NCI-H1417 (cell line): ENCODE measurements at regions not wholly inside any gene's neighbourhood (a gene's known extent, or its start where the extent isn't known, plus 50 kb on each side); places are given as distances from the start of the nearest gene placed in this dataset.
"Not testable (repeated sequence)": the region's sequence is repeated elsewhere in the genome, so short reads cannot be mapped to it uniquely, and the experiment has no call there.

Experiments
- DNase-seq, 3 experiments: peaks; one replicate each; lab custom pipeline; 2025; lab: John Stamatoyannopoulos, UW

DNA sequence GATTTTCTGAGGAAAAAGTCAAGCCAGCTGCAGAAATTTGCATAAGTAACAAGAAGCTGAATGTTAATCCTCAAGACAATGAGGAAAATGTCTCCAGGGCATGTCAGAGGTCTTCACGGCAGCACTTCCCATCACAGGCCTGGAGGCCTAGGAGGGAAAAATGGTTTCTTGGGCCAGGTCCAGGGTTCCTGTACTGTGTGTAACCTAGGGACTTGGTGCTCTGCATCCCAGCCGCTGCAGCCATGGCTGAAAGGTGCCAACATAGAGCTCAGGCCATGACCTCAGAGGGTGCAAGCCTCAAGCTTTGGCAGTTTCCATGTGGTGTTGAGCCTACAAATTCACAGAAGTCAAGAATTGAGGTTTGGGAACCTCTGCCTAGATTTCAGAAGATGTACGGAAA, 144.1 kb downstream of the AKR1D1 start:
- not testable (repeated sequence) for DNase-seq

DNA sequence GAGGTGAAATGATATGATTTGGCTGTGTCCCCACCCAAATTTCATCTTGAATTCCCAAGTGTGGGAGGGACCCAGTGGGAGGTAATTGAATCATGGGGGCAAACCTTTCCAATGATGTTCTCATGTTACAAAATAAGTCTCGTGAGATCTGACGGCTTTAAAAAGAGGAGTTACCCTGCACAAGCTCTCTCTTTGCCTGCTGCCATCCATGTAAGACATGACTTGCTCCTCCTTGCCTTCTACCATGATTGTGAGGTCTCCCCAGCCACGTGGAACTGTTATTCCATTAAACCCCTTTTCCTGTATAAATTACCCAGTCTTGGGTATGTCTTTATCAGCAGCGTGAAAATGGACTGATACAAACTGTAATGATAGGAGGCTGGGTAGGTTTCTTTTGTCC, 145.1 kb downstream of the AKR1D1 start:
- DNase-seq = not testable (repeated sequence)

DNA sequence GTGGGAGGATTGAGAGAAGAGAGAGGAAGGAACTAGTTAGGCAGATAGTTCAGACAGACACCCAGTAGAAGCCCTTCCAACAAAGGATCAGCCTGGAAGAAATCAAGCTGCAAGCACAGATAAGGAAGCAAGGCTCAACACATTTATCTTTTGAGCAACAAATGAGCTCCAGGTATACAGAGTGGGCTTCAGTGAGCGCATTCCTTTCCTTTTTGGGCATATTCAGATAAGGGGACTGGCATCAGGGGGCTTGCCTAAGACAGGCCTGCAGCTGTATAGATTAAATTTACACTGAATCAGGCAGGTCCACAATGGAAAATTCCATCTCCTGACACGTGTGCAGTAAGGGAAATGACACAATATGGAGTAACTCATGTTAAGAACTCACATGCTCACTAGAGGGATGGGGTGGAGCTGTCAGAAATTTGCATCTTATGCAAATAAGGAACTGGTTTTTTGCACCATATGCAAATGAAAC, 147.2 kb downstream of the AKR1D1 start:
- no peak for DNase-seq

DNA sequence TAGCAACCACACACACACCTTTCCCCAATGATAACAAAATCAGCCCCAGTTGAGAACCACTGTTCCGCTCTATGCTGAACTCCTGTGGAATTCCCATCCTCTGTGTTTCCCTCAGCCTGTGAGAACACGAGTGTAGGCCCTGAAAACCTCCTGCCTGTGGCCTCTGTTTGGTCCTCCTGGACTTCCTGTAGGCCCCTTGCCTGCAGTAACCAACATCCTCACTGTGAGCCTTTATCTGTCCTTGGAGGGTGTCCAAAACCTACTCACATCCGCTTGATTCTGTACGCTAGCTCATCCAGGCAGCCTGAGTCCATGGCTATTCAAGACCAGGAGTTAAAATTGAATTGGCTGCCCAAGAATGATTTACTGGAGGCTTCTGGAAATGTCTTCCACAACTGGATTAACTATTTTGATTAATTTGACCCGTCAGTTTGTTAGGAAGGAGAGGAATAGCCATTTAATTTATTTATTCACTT, 149.8 kb downstream of the AKR1D1 start:
- DNase-seq = no peak

DNA sequence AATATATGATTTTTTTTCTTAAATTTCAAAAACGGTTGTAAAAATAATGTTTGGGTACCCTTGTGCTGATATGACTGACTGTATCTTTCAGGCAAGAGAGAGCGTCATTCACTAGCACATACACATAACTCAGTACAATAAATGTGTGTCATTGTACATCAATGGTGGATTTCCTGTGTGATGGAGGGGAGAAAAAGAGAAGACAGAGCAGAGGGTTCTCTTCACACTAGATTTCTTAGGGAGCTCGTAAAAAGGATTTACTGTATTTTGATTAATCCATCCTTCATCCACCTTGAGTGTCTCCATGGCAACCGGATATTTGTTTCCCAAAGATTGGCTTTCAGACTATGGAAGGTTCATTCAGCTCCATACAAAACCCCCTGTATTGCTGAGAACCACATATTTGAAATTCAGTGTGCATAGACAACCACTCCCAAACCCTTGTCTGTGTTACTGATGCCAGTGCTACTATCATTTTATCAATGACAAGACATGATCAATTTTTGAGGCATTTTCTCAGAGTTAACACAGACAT, 150.6 kb downstream of the AKR1D1 start:
- peak in 1 of 3 experiments; percentile 17 for DNase-seq

DNA sequence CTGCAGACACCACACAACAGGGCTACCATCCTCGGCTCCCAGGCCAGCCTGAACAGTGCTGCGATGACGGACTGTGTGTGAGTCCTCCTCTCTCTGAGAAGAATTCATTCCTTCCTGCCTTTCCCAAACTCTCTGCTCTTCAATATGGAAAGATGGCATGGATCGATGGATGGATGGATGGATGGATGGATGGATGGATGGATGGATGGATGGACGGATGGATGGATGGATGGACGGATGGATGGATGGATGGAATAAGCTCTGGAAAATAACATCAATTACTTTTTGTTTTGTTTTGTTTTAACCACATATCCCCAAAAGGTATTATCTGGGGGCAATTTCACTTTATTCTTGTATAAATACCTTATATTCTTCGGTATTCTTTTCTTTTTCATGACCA, 151.9 kb downstream of the AKR1D1 start:
- DNase-seq = no peak

DNA sequence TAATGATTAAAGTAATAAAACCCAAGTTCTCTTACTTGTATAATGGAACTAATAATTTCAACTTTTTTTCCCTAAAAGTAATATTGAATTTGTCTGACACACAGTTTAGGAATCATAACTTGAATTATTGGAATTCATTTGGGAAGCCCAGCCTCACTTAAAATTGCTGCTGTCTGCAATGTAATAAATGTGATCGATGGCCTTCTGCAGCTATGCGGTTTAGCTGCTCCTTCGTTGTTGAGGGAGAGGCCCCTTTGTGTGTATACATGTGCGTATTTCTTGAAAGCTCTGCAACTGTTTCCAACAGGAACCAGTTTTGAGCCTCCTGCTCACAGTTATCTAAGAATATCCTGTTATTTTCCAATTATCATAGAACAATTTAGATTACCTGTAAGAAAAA, 152.5 kb downstream of the AKR1D1 start:
- DNase-seq = no peak

DNA sequence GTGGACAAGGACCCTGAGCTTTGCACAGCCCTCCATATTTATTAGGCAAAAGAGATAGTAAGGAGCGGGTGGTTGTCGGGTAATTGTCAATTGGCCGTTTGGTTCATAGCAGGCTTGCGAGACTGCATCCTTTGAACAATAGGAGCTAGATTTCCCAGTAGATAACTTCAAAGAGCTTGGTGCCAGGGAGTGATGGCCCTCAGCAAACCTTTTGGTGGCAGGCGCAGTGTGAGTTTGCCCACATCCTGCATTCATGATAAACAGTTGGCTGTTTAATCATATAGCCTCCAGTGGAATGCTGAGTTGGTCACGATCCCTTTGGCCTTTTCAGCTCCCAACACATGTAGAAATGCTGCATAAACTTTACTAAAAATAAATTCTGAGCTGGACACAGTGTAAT, 156.9 kb downstream of the AKR1D1 start:
- DNase-seq = no peak

DNA sequence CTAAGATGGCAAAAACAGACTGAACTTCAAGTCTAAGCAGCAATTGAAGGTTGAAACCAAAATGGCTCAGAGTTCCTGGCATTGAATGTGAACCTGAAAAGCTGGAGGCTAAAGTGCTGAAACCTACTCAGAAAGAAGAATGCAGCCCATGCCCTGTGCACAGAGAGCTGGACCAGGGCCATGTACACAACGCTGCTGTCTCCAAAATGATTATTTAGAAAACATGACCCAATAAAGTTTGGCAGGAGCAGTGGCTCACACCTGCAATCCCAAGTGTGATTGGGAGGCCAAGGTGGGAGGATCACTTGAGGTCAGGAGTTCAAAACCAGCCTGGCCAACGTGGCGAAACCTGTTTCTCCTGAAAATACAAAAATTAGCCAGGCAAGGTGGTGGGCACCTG, 158.9 kb downstream of the AKR1D1 start:
- DNase-seq = no peak

DNA sequence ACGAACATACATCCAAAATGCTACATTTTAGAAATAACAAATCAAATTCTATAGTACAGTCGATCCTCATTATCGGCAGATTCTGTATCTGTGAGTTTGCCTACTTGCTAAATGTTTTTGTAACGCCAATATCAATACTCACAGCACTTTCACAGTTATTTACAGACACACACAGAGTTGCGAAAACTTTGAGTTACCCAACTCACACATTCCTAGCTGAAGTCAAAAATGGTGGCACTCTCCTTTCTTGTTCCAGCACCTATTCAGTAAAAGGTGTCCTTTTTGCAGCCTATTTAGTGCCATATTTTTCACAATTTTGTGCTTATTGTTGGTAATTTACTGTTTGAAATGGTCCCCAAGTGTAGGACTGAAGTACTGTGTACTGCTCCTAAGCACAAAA, 161.7 kb downstream of the AKR1D1 start:
- DNase-seq = no peak

DNA sequence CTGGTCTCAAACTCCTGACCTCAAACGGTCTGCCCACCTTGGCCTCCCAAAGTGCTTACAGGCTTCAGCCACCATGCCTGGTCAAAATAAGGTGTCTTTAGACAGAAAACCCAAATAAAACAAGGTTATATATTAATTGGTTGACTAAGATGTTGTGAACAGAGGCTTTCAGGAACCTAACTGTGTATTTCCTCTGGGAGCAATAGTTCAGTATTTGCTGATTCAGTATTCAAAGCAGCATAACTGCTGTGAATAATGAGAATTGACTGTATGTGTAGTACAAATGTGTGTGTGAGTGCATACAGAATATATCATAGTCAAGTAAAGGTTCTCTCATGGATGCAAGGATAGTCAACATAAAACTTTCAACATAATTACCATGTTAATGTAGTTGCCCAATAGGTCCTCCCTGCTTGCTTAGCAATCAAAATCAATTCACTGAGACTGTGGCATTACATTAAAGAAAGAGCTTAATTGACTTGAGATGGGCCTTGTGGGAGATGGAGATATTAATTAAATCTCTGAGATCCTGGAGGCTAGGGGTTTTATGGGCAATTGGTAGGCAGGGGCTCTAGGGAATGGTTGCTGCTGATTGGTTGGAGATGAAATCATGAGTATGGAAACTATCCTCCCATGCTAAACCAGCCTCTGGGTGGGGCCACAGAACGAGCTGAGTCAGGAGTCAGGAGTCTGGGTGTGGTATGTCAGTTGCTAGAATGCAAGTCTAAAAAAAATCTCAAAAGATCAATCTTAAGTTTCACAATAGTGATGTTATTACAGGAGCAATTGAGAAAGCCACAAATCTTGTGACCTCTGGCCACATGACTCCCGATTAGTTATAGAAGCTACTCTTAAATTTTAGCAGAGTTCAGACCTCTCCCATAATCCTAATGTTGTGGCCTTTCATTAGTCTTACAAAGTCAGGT, 162.7 kb downstream of the AKR1D1 start:
- DNase-seq = no peak

DNA sequence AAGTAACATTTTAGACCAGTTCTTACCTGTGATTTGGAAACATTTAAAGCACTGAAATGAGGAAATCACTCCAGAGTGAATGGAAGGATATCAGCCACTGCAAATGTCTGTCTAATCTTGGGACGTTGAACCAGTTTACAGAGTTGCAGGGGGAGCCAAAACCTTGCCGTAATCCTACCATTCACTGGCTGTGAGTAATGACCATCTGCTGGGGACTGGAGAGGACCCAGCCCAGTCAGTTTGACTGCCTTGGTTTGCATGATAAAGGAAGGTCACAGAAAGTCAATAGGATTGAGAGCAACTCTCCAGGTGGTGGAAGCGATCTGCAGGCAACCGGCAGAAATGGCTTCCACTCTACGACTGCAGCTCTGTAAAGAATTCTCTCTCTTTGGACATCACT, 167.2 kb downstream of the AKR1D1 start:
- peak; percentile 49 to 81 (median 71) for DNase-seq

DNA sequence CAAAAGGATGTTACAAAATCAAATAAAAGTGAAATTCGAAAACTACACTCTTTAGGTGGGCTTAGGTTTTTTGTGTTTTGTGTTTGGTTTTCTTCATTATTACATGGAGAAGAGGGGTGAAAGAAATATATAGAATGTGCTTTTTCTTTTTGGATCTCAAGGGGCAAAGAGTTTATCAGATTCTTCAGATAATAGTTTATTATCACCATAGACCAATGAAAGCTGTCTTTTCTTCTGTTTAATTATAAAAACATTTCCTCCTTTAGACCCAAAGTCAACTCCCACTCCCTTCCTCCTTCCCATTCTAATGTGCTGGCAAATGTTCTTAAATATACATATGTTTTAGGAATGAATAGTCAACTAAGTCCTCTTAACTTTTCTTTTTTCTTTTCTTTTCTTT, 167.6 kb downstream of the AKR1D1 start:
- no peak for DNase-seq

DNA sequence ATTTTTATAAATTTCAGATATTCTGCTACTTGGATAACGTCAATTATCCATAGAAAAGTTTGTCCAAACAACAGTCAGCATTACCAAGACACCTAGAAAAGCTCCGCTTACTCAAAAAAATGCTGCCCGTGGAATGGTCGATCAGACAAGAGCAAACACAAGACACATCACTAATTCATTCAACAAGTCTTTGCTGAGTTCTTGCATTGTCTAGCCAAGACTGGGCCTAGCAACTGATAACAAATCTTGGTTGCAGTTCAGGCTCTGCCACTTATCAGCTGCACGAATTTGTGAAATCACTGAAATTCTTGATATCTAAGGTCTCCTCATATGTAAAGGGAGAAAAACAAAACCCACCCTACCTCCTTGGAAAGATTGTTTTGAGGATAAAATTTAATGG, 168.3 kb downstream of the AKR1D1 start:
- no peak for DNase-seq

DNA sequence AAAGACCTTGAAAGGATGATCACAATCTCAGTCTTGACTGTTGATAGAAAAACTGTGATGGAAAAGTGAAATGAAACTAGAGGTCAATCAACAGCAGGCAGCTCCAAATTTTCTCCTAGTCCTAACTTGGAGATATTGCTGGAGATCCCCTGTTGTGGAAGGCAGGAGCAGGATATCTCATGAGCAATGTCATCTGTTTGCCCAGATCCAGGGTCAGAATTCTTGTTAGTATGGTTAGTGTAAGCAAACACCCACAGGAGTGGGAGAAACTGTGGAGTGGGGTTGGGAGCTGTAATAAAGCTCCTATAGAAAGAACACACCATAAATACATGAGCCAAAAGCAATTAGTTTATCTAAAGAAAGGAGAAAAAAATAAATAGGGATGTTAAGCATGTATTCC, 169.0 kb downstream of the AKR1D1 start:
- DNase-seq = no peak

DNA sequence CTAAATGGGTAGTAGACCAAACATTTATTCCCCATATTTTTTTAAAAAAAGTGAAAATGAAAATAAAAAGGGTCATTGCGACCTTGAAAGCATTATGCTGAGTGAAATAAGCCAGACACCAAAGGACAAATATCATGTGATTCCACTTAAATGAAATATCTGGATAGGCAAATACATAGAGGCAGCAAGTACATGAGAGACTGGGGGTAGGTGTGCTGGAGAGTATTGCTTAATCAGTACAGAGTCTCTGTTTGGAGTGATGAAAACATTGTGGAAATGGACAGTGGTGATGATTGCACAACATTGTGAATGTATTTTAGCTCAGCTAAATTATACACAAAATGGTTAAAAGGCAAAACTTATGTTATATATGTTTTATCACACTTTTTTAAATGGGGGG, 169.4 kb downstream of the AKR1D1 start:
- no peak for DNase-seq

DNA sequence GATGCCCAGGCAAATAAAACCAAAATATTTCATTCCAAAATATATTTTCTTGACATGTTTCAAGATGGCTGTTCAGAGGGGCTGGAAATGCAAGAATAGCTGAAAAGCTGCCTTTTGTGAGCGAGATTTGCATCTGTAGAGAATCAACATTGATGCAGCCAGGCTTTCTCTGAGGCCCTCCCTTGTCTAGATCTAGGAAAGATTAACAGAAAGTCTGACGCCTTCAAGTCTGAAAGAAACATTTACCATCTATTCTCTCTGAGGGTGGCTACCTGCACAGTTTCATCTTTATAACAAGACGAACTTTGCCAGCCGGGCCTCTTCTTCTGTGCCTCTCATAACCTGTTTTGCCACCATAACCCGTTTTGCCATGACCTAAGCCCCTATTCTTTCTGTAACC, 170.2 kb downstream of the AKR1D1 start:
- DNase-seq = no peak

DNA sequence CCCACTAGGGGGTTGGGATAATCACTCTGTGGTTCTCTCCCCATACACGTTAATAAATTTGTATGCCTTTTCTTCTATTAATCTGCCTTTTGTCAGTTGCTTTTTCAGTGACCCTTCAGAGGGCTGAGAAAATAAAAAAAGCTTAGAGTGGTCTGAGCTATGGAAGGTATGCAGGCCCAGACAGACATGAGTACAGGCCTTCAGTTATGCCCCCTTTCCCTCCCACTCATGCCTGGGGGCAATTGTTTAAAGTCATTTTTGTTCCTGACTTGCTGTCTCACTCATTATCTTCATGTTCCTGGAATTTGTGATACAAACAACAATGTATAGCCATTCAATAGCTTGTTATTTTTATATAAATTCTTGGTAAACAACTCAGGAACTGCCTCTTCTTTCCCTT, 170.8 kb downstream of the AKR1D1 start:
- DNase-seq = no peak

DNA sequence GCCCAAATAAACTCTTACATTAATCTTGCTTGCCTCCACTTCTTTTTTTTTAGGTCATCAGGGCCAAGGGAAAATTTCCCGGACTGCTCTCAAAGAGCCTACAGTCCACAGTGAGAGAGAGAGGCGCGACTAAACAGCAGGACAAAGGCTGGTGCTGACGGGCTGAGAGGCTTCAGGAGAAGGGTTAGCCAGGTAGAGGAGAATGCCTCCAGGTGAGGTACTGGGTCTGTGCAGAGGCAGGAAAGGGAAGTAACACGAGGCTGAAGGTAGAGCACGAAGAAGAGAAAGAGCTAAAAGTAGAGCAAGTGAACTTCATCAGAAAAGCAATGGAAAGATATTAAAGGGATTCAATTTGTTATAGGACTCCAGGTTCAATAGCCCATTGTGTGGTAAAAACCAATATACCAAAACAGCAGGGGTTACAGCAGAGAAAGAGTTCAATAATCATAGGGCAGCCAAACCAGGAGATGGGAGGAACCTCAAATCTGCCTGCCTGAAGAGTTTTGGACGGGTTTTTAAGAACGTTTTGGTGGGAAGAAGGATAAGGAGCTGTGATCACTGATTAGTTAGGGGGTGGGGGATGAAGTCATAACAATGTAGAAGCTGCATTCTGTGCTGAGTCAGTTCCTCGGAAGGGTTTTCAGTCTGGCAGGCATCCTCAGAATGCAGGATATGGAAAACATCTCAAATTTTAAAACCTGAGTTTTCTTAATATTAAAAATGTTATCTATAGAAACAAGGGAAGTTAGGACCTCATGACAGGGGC, 171.5 kb downstream of the AKR1D1 start:
- DNase-seq = no peak

DNA sequence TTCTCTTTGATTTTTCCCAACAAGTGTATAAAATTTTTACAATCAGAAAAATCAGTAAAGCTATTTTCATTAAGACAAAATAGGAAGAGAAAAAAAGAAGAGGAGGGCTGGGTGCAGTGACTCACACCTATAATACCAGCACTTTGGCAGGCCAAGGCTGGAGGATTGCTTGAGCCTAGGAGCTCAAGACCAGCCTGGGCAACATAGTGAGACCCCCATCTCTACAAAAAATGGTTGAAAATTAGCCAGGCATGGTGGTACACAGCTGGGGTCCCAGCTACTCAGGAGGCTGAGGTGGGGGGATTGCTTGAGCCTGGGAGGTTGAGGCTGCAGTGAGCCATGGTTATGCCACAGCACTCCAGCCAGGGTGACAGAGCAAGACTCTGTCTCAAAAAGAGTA, 172.3 kb downstream of the AKR1D1 start:
- DNase-seq = no peak

DNA sequence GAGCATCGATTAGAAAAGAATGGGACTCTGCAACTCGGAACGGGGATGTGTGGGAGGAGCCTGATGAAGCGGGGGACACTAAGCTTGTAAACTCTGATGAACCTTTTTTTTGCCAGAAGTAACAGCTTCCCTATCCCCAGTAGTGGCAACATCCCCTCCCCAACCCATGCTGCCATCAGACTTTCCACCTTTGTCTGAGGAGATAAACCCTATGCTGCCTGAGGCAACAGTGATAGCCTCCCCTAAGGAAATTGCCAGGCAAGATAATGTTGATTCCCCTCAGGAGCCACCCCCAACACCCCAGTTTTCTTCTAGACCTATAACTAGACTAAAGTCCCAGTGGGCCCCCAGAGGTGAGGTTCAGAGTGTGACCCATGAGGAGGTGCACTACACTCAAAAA, 173.7 kb downstream of the AKR1D1 start:
- no peak for DNase-seq

DNA sequence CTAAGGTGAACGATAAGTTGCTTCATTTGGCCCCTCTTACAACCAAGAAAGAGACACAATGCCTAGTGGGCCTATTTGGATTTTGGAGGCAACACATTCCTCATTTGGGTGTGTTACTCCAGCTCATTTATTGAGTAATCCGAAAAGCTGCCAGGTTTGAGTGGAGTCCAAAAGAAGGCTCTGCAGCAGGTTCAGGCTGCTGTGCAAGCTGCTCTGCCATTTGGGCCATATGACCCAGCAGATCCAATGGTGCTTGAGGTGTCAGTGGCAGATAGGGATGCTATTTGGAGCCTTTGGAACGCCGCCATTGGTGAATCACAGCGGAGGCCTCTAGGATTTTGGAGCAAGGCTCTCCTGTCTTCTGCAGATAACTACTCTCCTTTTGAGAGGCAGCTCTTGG, 176.4 kb downstream of the AKR1D1 start:
- DNase-seq = not testable (repeated sequence)

DNA sequence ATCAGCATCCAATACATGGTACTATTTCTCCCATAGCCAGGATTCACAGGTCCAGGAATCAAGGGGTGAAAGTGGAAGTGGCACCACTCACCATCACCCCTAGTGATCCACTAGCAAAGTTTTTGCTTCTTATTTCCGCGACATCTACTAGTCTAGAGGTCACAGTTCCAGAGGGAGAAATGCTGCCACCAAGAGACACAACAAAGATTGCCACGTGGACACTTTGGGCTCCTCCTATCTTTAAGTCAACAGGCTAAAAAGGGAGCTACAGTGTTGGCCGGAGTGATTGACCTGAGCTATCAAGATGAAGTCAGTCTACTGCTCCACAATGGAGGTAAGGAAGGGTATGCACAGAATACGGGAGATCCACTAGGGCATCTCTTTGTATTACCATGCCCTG, 178.2 kb downstream of the AKR1D1 start:
- no peak for DNase-seq
